ENCODE measurements at regions not wholly inside any gene's neighbourhood (a gene's known extent, or its start where the extent isn't known, plus 50 kb on each side); places are given as distances from the start of the nearest gene placed in this dataset.

- Histone ChIP-seq H3K4me3 (no peak overlapping the region), H3K9me3 (ENCODE audit: control insufficient read depth in 4 of 4, insufficient read depth in 3 of 4, low read length in 3 of 4) (no peaks in the 10 kb centered on the region), H3K9ac (ENCODE audit: insufficient read depth in 1 of 2, low read length in 2 of 2) (no peak overlapping the region), H3K36me3 (ENCODE audit: control insufficient read depth in 4 of 4, insufficient read depth in 4 of 4, low read length in 4 of 4) (no peaks in the 10 kb centered on the region), H3K27ac (ENCODE audit: low read depth in 1 of 2, low read length in 1 of 2) (no peak overlapping the region), H3K4me1 (ENCODE audit: control insufficient read depth in 5 of 5, insufficient read depth in 5 of 5, low read length in 5 of 5) (peaks cover 0 to 6% (median 0%) of the 10 kb centered on the region in 5 donors), H3K27me3 (ENCODE audit: control insufficient read depth in 3 of 3, insufficient read depth in 3 of 3, low read length in 2 of 3) (no peaks in the 10 kb centered on the region)
- peak in 2 of 3 donors; percentile 20 to 24 for DNase-seq
- 55 to 64% methylated on average over 2 of the region's 2 CpGs for WGBS, 2 donors
- TF ChIP-seq CTCF (IDR thresholded peaks at IDR 0.05; ENCODE audit: control extremely low read depth, extremely low read depth): no peak
- ATAC-seq (ENCODE audit: insufficient read depth, low FRiP score): no peak
Measured at GRCh38 chr14:86518298-86518697, 988.4 kb downstream of the FLRT2 start.

- Histone ChIP-seq H3K27me3 (ENCODE audit: control insufficient read depth in 3 of 3, insufficient read depth in 3 of 3, low read length in 2 of 3) (no peaks in the 10 kb centered on the region), H3K36me3 (ENCODE audit: control insufficient read depth in 4 of 4, insufficient read depth in 4 of 4, low read length in 4 of 4) (no peaks in the 10 kb centered on the region), H3K9me3 (ENCODE audit: control insufficient read depth in 4 of 4, insufficient read depth in 3 of 4, low read length in 3 of 4) (no peaks in the 10 kb centered on the region), H3K27ac (ENCODE audit: low read depth in 1 of 2, low read length in 1 of 2) (no peak overlapping the region), H3K4me3 (no peak overlapping the region), H3K4me1 (ENCODE audit: control insufficient read depth in 5 of 5, insufficient read depth in 5 of 5, low read length in 5 of 5) (peaks cover 0 to 5% (median 0%) of the 10 kb centered on the region in 5 donors), H3K9ac (ENCODE audit: insufficient read depth in 1 of 2, low read length in 2 of 2) (no peak overlapping the region)
- TF ChIP-seq CTCF (IDR thresholded peaks at IDR 0.05; ENCODE audit: control extremely low read depth, extremely low read depth): no peak
- DNase-seq: no peak
- ATAC-seq (ENCODE audit: insufficient read depth, low FRiP score): no peak
- 68 to 90% methylated on average over 2 of the region's 2 CpGs for WGBS, 2 donors
Measured at GRCh38 chr14:86515195-86515594, 985.3 kb downstream of the FLRT2 start.

- no peaks in the 10 kb centered on the region for H3K9me3 ChIP-seq (ENCODE audit: control insufficient read depth in 4 of 4, insufficient read depth in 3 of 4, low read length in 3 of 4)
- no peak for DNase-seq
- ATAC-seq (ENCODE audit: insufficient read depth, low FRiP score): no peak
- TF ChIP-seq CTCF (IDR thresholded peaks at IDR 0.05; ENCODE audit: control extremely low read depth, extremely low read depth): no peak
- no peak overlapping the region for H3K27ac ChIP-seq (ENCODE audit: low read depth in 1 of 2, low read length in 1 of 2)
- no peaks in the 10 kb centered on the region for H3K36me3 ChIP-seq (ENCODE audit: control insufficient read depth in 4 of 4, insufficient read depth in 4 of 4, low read length in 4 of 4)
- H3K9ac ChIP-seq (ENCODE audit: insufficient read depth in 1 of 2, low read length in 2 of 2): no peak overlapping the region
- H3K27me3 ChIP-seq (ENCODE audit: control insufficient read depth in 3 of 3, insufficient read depth in 3 of 3, low read length in 2 of 3): no peaks in the 10 kb centered on the region
- H3K4me3 ChIP-seq: no peak overlapping the region
- H3K4me1 ChIP-seq (ENCODE audit: control insufficient read depth in 5 of 5, insufficient read depth in 5 of 5, low read length in 5 of 5): peaks cover 0 to 7% (median 0%) of the 10 kb centered on the region in 5 donors
- WGBS, 2 donors: 62 to 64% methylated on average over 3 of the region's 3 CpGs
Measured at GRCh38 chr14:86513564-86513963, 983.6 kb downstream of the FLRT2 start.

- ATAC-seq (ENCODE audit: insufficient read depth, low FRiP score) (no peak), DNase-seq (no peak)
- Histone ChIP-seq H3K9me3 (ENCODE audit: control insufficient read depth in 4 of 4, insufficient read depth in 3 of 4, low read length in 3 of 4) (no peaks in the 10 kb centered on the region), H3K4me3 (no peak overlapping the region), H3K27me3 (ENCODE audit: control insufficient read depth in 3 of 3, insufficient read depth in 3 of 3, low read length in 2 of 3) (no peaks in the 10 kb centered on the region), H3K27ac (ENCODE audit: low read depth in 1 of 2, low read length in 1 of 2) (no peak overlapping the region), H3K4me1 (ENCODE audit: control insufficient read depth in 5 of 5, insufficient read depth in 5 of 5, low read length in 5 of 5) (peaks cover 0 to 7% (median 0%) of the 10 kb centered on the region in 5 donors), H3K36me3 (ENCODE audit: control insufficient read depth in 4 of 4, insufficient read depth in 4 of 4, low read length in 4 of 4) (no peaks in the 10 kb centered on the region), H3K9ac (ENCODE audit: insufficient read depth in 1 of 2, low read length in 2 of 2) (no peak overlapping the region)
- no peak for TF ChIP-seq CTCF (IDR thresholded peaks at IDR 0.05; ENCODE audit: control extremely low read depth, extremely low read depth)
- WGBS, 2 donors: 66 to 71% methylated on average over 4 of the region's 4 CpGs
Measured at GRCh38 chr14:86513056-86513455, 983.1 kb downstream of the FLRT2 start.
